B cell (primary cell): ENCODE measurements at regions not wholly inside any gene's neighbourhood (a gene's known extent, or its start where the extent isn't known, plus 50 kb on each side); places are given as distances from the start of the nearest gene placed in this dataset.

Experiments used
- ATAC-seq: fragments of 200-7000 bp; cut with Tn5 transposase; one replicate; pipeline ENCODE4 v1.10.0; 2021; ENCODE audit warnings: low read depth, mild to moderate bottlenecking, moderate number of reproducible peaks, moderate library complexity
- CTCF ChIA-PET: fragments of 350-600 bp; sonication (Branson Sonifier 250); formaldehyde crosslinking; loops from one replicate; lab custom pipeline; 2021; ENCODE audit warnings: antibody characterized with exemption, inconsistent platforms; lab: Charles Lee
- POLR2A ChIA-PET: fragments of 350-600 bp; sonication (Branson Sonifier 250); formaldehyde crosslinking; loops from one replicate; lab custom pipeline; 2021; ENCODE audit warnings: antibody characterized with exemption; lab: Charles Lee
- DNase-seq: peaks from one replicate; pipeline ENCODE4 v3.0.0; 2013
- H2AFZ ChIP-seq: 2 replicates; pipeline ENCODE4 v1.6.1; 2012; ENCODE audit warnings: mild to moderate bottlenecking, low read depth, low read length; ENCODE audit not compliant: insufficient read depth, poor library complexity, severe bottlenecking
- H3K27ac ChIP-seq, 2 donors: 1 replicate in 1 of 2; 2 replicates in 1 of 2; pipeline ENCODE4 v1.5.1; 2012 to 2013; ENCODE audit warnings: low read length in 2 of 2, mild to moderate bottlenecking in 2 of 2, moderate library complexity in 1 of 2
- H3K27me3 ChIP-seq, 4 experiments: fragments of 200-600 bp in 1 of 4; sonication (generic) in 1 of 4; replicated peaks in 1 of 4; 1 replicate in 2 of 4; 2 replicates in 2 of 4; pipeline versions ENCODE4 v1.6.1 to v1.7.0; 2013 to 2016; ENCODE audit warnings: low read length in 3 of 4, mild to moderate bottlenecking in 2 of 4, mixed read lengths in 1 of 4, moderate library complexity in 1 of 4; ENCODE audit not compliant: insufficient read depth in 4 of 4, control insufficient read depth in 3 of 4; ENCODE audit errors: control extremely low read depth in 1 of 4
- H3K36me3 ChIP-seq, 2 experiments: replicated peaks in 1 of 2; 1 replicate in 1 of 2; 2 replicates in 1 of 2; pipeline versions ENCODE4 v1.6.1 to v1.7.1; 2013; ENCODE audit warnings: low read length in 1 of 2; ENCODE audit not compliant: insufficient read depth in 2 of 2, control insufficient read depth in 1 of 2; ENCODE audit errors: control extremely low read depth in 1 of 2, extremely low read depth in 1 of 2
- H3K4me1 ChIP-seq, 2 donors: fragments of 200-600 bp in 1 of 2; sonication (generic) in 1 of 2; 1 replicate in 1 of 2; 2 replicates in 1 of 2; pipeline versions ENCODE4 v1.5.1 to v1.6.1; 2013 to 2017; ENCODE audit warnings: low read length in 2 of 2; ENCODE audit not compliant: control insufficient read depth in 2 of 2, insufficient read depth in 2 of 2
- H3K4me2 ChIP-seq: replicated peaks from 2 replicates; pipeline ENCODE3; 2012; ENCODE audit warnings: mild to moderate bottlenecking, low read depth, low read length; ENCODE audit not compliant: poor library complexity, severe bottlenecking
- H3K4me3 ChIP-seq, 5 experiments: fragments of 200-600 bp in 1 of 5; sonication (generic) in 1 of 5; 1 replicate in 3 of 5; 2 replicates in 2 of 5; pipeline versions ENCODE4 v1.5.1 to v1.7.0; 2011 to 2016; ENCODE audit warnings: low read length in 4 of 5, mild to moderate bottlenecking in 4 of 5, low read depth in 2 of 5, control low read depth in 1 of 5, moderate library complexity in 1 of 5; ENCODE audit not compliant: insufficient read depth in 1 of 5; ENCODE audit errors: control extremely low read depth in 1 of 5, extremely low read depth in 1 of 5
- H3K79me2 ChIP-seq: fragments of 200-600 bp; sonication (generic); one replicate; pipeline ENCODE4 v1.6.0; 2016; ENCODE audit warnings: low read length; ENCODE audit not compliant: control insufficient read depth, insufficient read depth
- H3K9ac ChIP-seq: fragments of 200-600 bp; sonication (generic); 2 replicates; pipeline ENCODE4 v1.6.1; 2017; ENCODE audit warnings: mild to moderate bottlenecking, low read length, moderate library complexity
- H3K9me3 ChIP-seq, 3 donors: one replicate each; pipeline versions ENCODE4 v1.6.1 to v1.7.1; 2013; ENCODE audit warnings: low read length in 2 of 3; ENCODE audit not compliant: control insufficient read depth in 2 of 3, insufficient read depth in 1 of 3; ENCODE audit errors: control extremely low read depth in 1 of 3
- H4K20me1 ChIP-seq: 2 replicates; pipeline ENCODE4 v1.6.0; 2012; ENCODE audit warnings: mild to moderate bottlenecking, low read length; ENCODE audit not compliant: insufficient read depth, control insufficient read depth, poor library complexity, severe bottlenecking
- H3K27ac Mint-ChIP-seq: one replicate; pipeline ENCODE4 v1.8.0; 2021; ENCODE audit warnings: mixed read lengths
- H3K27me3 Mint-ChIP-seq: one replicate; pipeline ENCODE4 v1.8.0; 2021; ENCODE audit warnings: mixed read lengths
- H3K4me1 Mint-ChIP-seq: one replicate; pipeline ENCODE4 v1.8.0; 2021; ENCODE audit warnings: mixed read lengths
- H3K4me3 Mint-ChIP-seq: one replicate; pipeline ENCODE4 v1.8.0; 2021; ENCODE audit warnings: mixed read lengths
- H3K9me3 Mint-ChIP-seq: one replicate; pipeline ENCODE4 v1.8.0; 2022; ENCODE audit warnings: mixed read lengths; ENCODE audit not compliant: insufficient read depth
- EZH2 ChIP-seq: IDR thresholded peaks from 2 replicates; pipeline ENCODE4 v1.6.1; 2012; ENCODE audit warnings: borderline replicate concordance, low read depth, mild to moderate bottlenecking, moderate library complexity, low read length; ENCODE audit not compliant: insufficient read depth, poor library complexity, severe bottlenecking
- WGBS: methylation state at CpG from one replicate; pipeline ENCODE4 v1.1.5; 2013; ENCODE audit warnings: missing lambda C conversion rate; ENCODE audit not compliant: insufficient coverage; 5-methylcytosine and 5-hydroxymethylcytosine counted together
- intact Hi-C: fragments of 100-400 bp; cut with micrococcal nuclease; formaldehyde crosslinking; loops from one replicate; pipeline ENCODE4 v1.10.0; 2022
- TF ChIP-seq, protein P1 (sequence below): fragments of 200-600 bp; IDR thresholded peaks from one replicate; pipeline ENCODE4 v1.8.0; 2022; ENCODE audit warnings: antibody characterized with exemption, mild to moderate bottlenecking

DNA sequence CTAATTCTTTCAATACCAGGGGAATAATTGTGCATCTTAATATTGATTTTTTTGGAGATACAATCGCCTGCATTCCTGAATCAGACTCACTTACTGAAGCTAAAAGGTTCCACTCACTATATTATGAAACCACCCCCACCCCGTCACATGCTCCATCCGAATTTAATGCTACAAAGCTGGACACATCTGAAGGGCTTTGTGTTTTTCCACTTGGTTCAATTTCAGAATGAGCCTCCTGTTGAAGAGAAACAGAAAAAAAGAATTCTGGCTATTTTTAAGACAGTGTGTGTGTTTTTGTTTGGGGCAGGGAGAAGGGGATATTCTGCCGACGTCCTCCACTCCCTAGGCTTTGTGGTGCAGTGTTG is 165.5 kb upstream of the TBX20 start:
- CTCF ChIA-PET: no interaction called here
- ATAC-seq (no peak), DNase-seq (no peak)
- no peaks in the 10 kb centered on the region for H3K79me2 ChIP-seq
- TF ChIP-seq, protein P1, sequence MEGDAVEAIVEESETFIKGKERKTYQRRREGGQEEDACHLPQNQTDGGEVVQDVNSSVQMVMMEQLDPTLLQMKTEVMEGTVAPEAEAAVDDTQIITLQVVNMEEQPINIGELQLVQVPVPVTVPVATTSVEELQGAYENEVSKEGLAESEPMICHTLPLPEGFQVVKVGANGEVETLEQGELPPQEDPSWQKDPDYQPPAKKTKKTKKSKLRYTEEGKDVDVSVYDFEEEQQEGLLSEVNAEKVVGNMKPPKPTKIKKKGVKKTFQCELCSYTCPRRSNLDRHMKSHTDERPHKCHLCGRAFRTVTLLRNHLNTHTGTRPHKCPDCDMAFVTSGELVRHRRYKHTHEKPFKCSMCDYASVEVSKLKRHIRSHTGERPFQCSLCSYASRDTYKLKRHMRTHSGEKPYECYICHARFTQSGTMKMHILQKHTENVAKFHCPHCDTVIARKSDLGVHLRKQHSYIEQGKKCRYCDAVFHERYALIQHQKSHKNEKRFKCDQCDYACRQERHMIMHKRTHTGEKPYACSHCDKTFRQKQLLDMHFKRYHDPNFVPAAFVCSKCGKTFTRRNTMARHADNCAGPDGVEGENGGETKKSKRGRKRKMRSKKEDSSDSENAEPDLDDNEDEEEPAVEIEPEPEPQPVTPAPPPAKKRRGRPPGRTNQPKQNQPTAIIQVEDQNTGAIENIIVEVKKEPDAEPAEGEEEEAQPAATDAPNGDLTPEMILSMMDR: no peak
- no peak for TF ChIP-seq EZH2
- Mint-ChIP-seq H3K4me1 (no peaks in the 10 kb centered on the region), H3K4me3 (no peak overlapping the region), H3K27ac (no peak overlapping the region), H3K27me3 (peaks cover 18% of the 10 kb centered on the region), H3K9me3 (no peaks in the 10 kb centered on the region)
- no peaks in the 10 kb centered on the region for H3K36me3 ChIP-seq
- H3K9me3 ChIP-seq: no peaks in the 10 kb centered on the region
- peaks cover 0 to 2% (median 0%) of the 10 kb centered on the region in 4 experiments for H3K27me3 ChIP-seq
- H3K9ac ChIP-seq: no peak overlapping the region
- POLR2A ChIA-PET: no interaction called here
- no peak overlapping the region for H3K4me3 ChIP-seq
- no peak overlapping the region for H3K27ac ChIP-seq
- intact Hi-C loops: no loop called here
- H3K4me2 ChIP-seq: no peak overlapping the region
- H2AFZ ChIP-seq: no peak overlapping the region
- no peaks in the 10 kb centered on the region for H3K4me1 ChIP-seq
- WGBS: 94% methylated on average over 3 of the region's 5 CpGs
- no peaks in the 10 kb centered on the region for H4K20me1 ChIP-seq

DNA sequence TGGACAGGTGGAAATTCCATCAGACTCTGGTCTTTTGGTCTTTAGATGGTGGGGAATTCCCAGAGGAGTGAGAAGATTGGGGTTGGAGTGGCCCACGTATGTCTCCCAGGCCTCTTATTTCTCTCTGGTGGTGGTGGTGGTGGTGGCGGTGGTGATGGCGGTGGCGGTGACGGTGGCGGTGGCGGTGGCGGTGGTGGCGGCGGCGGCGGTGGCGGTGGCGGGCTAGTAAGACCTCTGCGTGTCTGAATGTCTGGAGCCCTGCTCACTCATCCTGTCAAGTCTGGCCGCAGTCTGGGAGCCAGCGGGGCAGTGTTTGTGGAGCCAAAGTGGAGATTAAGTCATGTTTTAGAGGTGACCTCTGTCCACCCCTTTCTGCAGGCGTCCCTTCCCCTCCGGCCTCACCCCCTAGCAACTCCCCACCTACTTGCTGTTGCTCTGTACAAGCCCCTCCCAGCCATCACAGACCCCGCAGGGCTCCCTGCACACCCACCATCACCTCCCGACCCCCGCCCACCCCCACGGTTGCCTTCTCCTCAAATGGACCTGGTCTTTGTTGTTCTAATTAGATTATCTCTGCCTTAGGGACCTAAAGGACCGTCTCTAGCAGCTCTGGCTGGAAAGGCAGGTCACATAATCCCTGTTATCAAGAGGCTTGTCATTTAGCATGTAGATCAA is 165.0 kb upstream of the TBX20 start:
- POLR2A ChIA-PET: no interaction called here
- Histone ChIP-seq H3K27me3 (peaks cover 0 to 2% (median 0%) of the 10 kb centered on the region in 4 experiments), H4K20me1 (no peaks in the 10 kb centered on the region), H3K36me3 (no peaks in the 10 kb centered on the region), H3K9ac (no peak overlapping the region), H3K4me2 (no peak overlapping the region), H3K4me1 (no peaks in the 10 kb centered on the region), H3K27ac (no peak overlapping the region), H3K9me3 (no peaks in the 10 kb centered on the region), H3K4me3 (no peak overlapping the region), H3K79me2 (no peaks in the 10 kb centered on the region), H2AFZ (no peak overlapping the region)
- TF ChIP-seq EZH2: no peak
- TF ChIP-seq, protein P1: no peak
- Mint-ChIP-seq H3K27ac (no peak overlapping the region), H3K4me1 (no peaks in the 10 kb centered on the region), H3K4me3 (no peak overlapping the region), H3K9me3 (no peaks in the 10 kb centered on the region), H3K27me3 (peaks cover 18% of the 10 kb centered on the region)
- no peak for ATAC-seq
- intact Hi-C loops: no loop called here
- no peak for DNase-seq
- CTCF ChIA-PET: interaction anchor here (1.0 kb wide), 1 partner anchor 8 kb away, joined by 3 read pairs; no protein-coding TSS in a partner anchor
- 71% methylated on average over 7 of the region's 24 CpGs for WGBS
